ENCODE measurements at regions not wholly inside any gene's neighbourhood (a gene's known extent, or its start where the extent isn't known, plus 50 kb on each side); places are given as distances from the start of the nearest gene placed in this dataset.

DNA sequence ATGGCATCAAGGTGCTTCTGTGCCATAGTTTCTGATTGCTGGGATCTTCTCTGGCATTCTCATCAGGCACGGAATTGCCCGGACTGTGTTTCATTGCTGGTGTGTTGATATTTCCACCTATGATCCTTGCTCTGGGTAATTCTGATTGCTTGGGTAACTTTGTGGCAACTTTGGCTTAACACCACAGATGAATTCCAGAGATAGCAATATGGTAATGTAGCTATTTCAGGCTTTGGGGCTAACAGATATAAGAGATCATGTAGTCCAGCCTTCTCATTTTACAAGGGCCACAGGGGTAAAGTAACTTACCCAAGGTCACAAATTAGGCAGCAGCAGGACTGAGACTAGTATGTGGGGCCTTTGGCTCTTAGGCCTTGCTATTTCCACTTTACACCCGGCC is 53.9 kb upstream of the PLPP4 start:
- Histone ChIP-seq H3K79me1 (ENCODE audit: insufficient read depth, low read depth, low read length, poor library complexity, severe bottlenecking) (no peaks in the 10 kb centered on the region), H3K9me3 (ENCODE audit: control insufficient read depth, low read depth, low read length) (no peaks in the 10 kb centered on the region), H3K79me2 (ENCODE audit: insufficient read depth, low read length) (no peaks in the 10 kb centered on the region), H4K5ac (ENCODE audit: insufficient read length, low read depth, low read length) (no peak overlapping the region), H4K8ac (replicated peaks; ENCODE audit: insufficient read length, low read depth, low read length) (no peak overlapping the region), H3K18ac (ENCODE audit: insufficient read length, low read depth, low read length) (no peak overlapping the region), H3K4ac (ENCODE audit: low read depth, low read length) (no peak overlapping the region), H2BK15ac (ENCODE audit: low read depth, low read length) (no peak overlapping the region), H3T11ph (ENCODE audit: low read length) (no peak overlapping the region), H2BK12ac (ENCODE audit: insufficient read length, low read depth, low read length) (no peak overlapping the region), H3K4me1 (ENCODE audit: insufficient read depth, low read length) (peaks cover 4% of the 10 kb centered on the region; the same call in 1 of the 2 replicates), H2BK5ac (ENCODE audit: insufficient read length, low read length) (no peak overlapping the region), H4K20me1 (ENCODE audit: control insufficient read depth, insufficient read depth, insufficient read length) (no peaks in the 10 kb centered on the region), H4K91ac (ENCODE audit: insufficient read length, low read depth, low read length) (no peak overlapping the region), H3K27ac (ENCODE audit: insufficient read length, low read depth, low read length) (no peak overlapping the region), H3K14ac (ENCODE audit: insufficient read depth, low read length) (no peak overlapping the region), H2BK120ac (ENCODE audit: low read depth, low read length, poor library complexity, severe bottlenecking) (no peak overlapping the region), H2AK5ac (ENCODE audit: insufficient read length, low read length) (no peak overlapping the region), H3K4me2 (ENCODE audit: insufficient read depth, insufficient read length, low read length) (no peak overlapping the region), H3K56ac (ENCODE audit: insufficient read length, low read depth, low read length) (no peak overlapping the region), H3K27me3 (ENCODE audit: insufficient read depth, low read length) (no peaks in the 10 kb centered on the region), H3K9ac (ENCODE audit: extremely low read depth, insufficient read length, low read length) (no peak overlapping the region), H2AFZ (ENCODE audit: low read length) (no peak overlapping the region), H3K23ac (ENCODE audit: insufficient read length, low read depth, low read length) (no peak overlapping the region), H3K23me2 (ENCODE audit: insufficient read length, low read depth, low read length, poor library complexity, severe bottlenecking) (no peaks in the 10 kb centered on the region), H2BK20ac (ENCODE audit: low read depth, low read length, poor library complexity, severe bottlenecking) (no peak overlapping the region)
- H3K4me1 Mint-ChIP-seq, result peaks cover 7 to 20% of the 10 kb centered on the region in 2 experiments
- DNase-seq, result no peak
- no CpG with 5 or more reads among the region's 3 CpGs for WGBS (ENCODE audit: extremely low coverage, insufficient read length, low lambda C conversion rate)
- no peak overlapping the region for H3K27ac Mint-ChIP-seq
- H3K27me3 Mint-ChIP-seq (ENCODE audit: low read depth), result no peaks in the 10 kb centered on the region; the same call in none of the 2 replicates
- H3K9me3 Mint-ChIP-seq, result peaks cover 5% of the 10 kb centered on the region in 2 experiments; a peak in 4 of 5 replicates
- H3K36me3 Mint-ChIP-seq (ENCODE audit: insufficient read depth in 1 of 3, low read depth in 3 of 3), result 0 out of 7 replicates have a peak, but pooled peaks cover 0 to 2% (median 0%) of the 10 kb centered on the region in 3 experiments
- H3K4me3 Mint-ChIP-seq, result no peak overlapping the region
- TF ChIP-seq, protein P1, sequence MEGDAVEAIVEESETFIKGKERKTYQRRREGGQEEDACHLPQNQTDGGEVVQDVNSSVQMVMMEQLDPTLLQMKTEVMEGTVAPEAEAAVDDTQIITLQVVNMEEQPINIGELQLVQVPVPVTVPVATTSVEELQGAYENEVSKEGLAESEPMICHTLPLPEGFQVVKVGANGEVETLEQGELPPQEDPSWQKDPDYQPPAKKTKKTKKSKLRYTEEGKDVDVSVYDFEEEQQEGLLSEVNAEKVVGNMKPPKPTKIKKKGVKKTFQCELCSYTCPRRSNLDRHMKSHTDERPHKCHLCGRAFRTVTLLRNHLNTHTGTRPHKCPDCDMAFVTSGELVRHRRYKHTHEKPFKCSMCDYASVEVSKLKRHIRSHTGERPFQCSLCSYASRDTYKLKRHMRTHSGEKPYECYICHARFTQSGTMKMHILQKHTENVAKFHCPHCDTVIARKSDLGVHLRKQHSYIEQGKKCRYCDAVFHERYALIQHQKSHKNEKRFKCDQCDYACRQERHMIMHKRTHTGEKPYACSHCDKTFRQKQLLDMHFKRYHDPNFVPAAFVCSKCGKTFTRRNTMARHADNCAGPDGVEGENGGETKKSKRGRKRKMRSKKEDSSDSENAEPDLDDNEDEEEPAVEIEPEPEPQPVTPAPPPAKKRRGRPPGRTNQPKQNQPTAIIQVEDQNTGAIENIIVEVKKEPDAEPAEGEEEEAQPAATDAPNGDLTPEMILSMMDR (conservative IDR thresholded peaks at IDR 0.05), result no peak

Measured in H9 (cell line).